ENCODE measurements at regions not wholly inside any gene's neighbourhood (a gene's known extent, or its start where the extent isn't known, plus 50 kb on each side); places are given as distances from the start of the nearest gene placed in this dataset.

- no peak for TF ChIP-seq JUND (IDR thresholded peaks at IDR 0.05)
- TF ChIP-seq RXRA (IDR thresholded peaks at IDR 0.05): no peak
- TF ChIP-seq ZBTB33 (IDR thresholded peaks at IDR 0.05): no peak
- TF ChIP-seq SP1 (IDR thresholded peaks at IDR 0.05): no peak
- TF ChIP-seq TAF1 (conservative IDR thresholded peaks at IDR 0.05): no peak
- TF ChIP-seq ATF3 (IDR thresholded peaks at IDR 0.05): no peak
- H3K9ac ChIP-seq (ENCODE audit: low read depth in 1 of 2, low read length in 2 of 2): no peak overlapping the region
- no peak overlapping the region for H3K27ac ChIP-seq (ENCODE audit: low read depth in 1 of 2, low read length in 2 of 2)
- H3K4me3 ChIP-seq (ENCODE audit: low read depth in 1 of 3, low read length in 3 of 3): no peak overlapping the region
- no peaks in the 10 kb centered on the region for H3K4me1 ChIP-seq (ENCODE audit: control insufficient read depth in 4 of 4, insufficient read depth in 4 of 4, low read length in 3 of 4)
- WGBS: 89% methylated on average over 5 of the region's 5 CpGs
- no peak for DNase-seq (ENCODE audit: low spot score)
- no peaks in the 10 kb centered on the region for H3K9me3 ChIP-seq (ENCODE audit: control insufficient read depth in 4 of 4, low read length in 3 of 4)
- no peaks in the 10 kb centered on the region for H3K36me3 ChIP-seq (ENCODE audit: control insufficient read depth in 4 of 4, insufficient read depth in 3 of 4, low read depth in 1 of 4, low read length in 3 of 4)
- no peaks in the 10 kb centered on the region for H3K27me3 ChIP-seq (ENCODE audit: control insufficient read depth in 4 of 4, insufficient read depth in 4 of 4, low read length in 3 of 4)
Observed at GRCh38 chr5:67509402-67510186, 313.0 kb upstream of the CD180 start.

- no peaks in the 10 kb centered on the region for H3K9me3 ChIP-seq (ENCODE audit: control insufficient read depth in 4 of 4, low read length in 3 of 4)
- H3K9ac ChIP-seq (ENCODE audit: low read depth in 1 of 2, low read length in 2 of 2): no peak overlapping the region
- 62% methylated on average over 2 of the region's 2 CpGs for WGBS
- H3K27ac ChIP-seq (ENCODE audit: low read depth in 1 of 2, low read length in 2 of 2): no peak overlapping the region
- H3K36me3 ChIP-seq (ENCODE audit: control insufficient read depth in 4 of 4, insufficient read depth in 3 of 4, low read depth in 1 of 4, low read length in 3 of 4): no peaks in the 10 kb centered on the region
- H3K4me1 ChIP-seq (ENCODE audit: control insufficient read depth in 4 of 4, insufficient read depth in 4 of 4, low read length in 3 of 4): no peaks in the 10 kb centered on the region
- H3K4me3 ChIP-seq (ENCODE audit: low read depth in 1 of 3, low read length in 3 of 3): no peak overlapping the region
- H3K27me3 ChIP-seq (ENCODE audit: control insufficient read depth in 4 of 4, insufficient read depth in 4 of 4, low read length in 3 of 4): no peaks in the 10 kb centered on the region
- TF ChIP-seq RXRA (IDR thresholded peaks at IDR 0.05) (no peak), HNF4G (IDR thresholded peaks at IDR 0.05) (no peak), REST (IDR thresholded peaks at IDR 0.05) (no peak), NR2F2 (IDR thresholded peaks at IDR 0.05) (no peak), JUND (IDR thresholded peaks at IDR 0.05) (no peak)
- no peak for DNase-seq (ENCODE audit: low spot score)
Observed at GRCh38 chr5:67506241-67506640, 309.6 kb upstream of the CD180 start.

GRCh38 chr5:67502951-67503350 is 306.4 kb upstream of the CD180 start:
- Histone ChIP-seq H3K36me3 (ENCODE audit: control insufficient read depth in 4 of 4, insufficient read depth in 3 of 4, low read depth in 1 of 4, low read length in 3 of 4) (no peaks in the 10 kb centered on the region), H3K27ac (ENCODE audit: low read depth in 1 of 2, low read length in 2 of 2) (no peak overlapping the region), H3K4me1 (ENCODE audit: control insufficient read depth in 4 of 4, insufficient read depth in 4 of 4, low read length in 3 of 4) (no peaks in the 10 kb centered on the region), H3K4me3 (ENCODE audit: low read depth in 1 of 3, low read length in 3 of 3) (no peak overlapping the region), H3K9ac (ENCODE audit: low read depth in 1 of 2, low read length in 2 of 2) (no peak overlapping the region), H3K9me3 (ENCODE audit: control insufficient read depth in 4 of 4, low read length in 3 of 4) (peaks cover 0 to 6% (median 0%) of the 10 kb centered on the region in 4 donors), H3K27me3 (ENCODE audit: control insufficient read depth in 4 of 4, insufficient read depth in 4 of 4, low read length in 3 of 4) (no peaks in the 10 kb centered on the region)
- no peak for DNase-seq (ENCODE audit: low spot score)
- 95% methylated on average over 1 of the region's 1 CpG for WGBS
- TF ChIP-seq RXRA (IDR thresholded peaks at IDR 0.05) (no peak), RAD21 (IDR thresholded peaks at IDR 0.05) (no peak), SP1 (IDR thresholded peaks at IDR 0.05) (no peak), CTCF (IDR thresholded peaks at IDR 0.05; ENCODE audit: low read depth, low read length, missing input control) (no peak), HNF4G (IDR thresholded peaks at IDR 0.05) (no peak), FOXA1 (IDR thresholded peaks at IDR 0.05) (no peak), MAX (IDR thresholded peaks at IDR 0.05) (no peak), REST (IDR thresholded peaks at IDR 0.05) (no peak), FOXA2 (IDR thresholded peaks at IDR 0.05) (no peak), GABPA (IDR thresholded peaks at IDR 0.05 in 1 of 2, conservative IDR thresholded peaks at IDR 0.05 in 1 of 2) (no peak)

Data from liver (tissue), 8 donors.